Fibroblast of skin of back (primary cell): ENCODE measurements at regions not wholly inside any gene's neighbourhood (a gene's known extent, or its start where the extent isn't known, plus 50 kb on each side); places are given as distances from the start of the nearest gene placed in this dataset.

Experiments
- DNase-seq: peaks from one replicate; pipeline ENCODE4 v3.0.0-alpha.2; 2013

- no peak for DNase-seq
Observed at GRCh38 chr5:129821477-129822131, 73.7 kb downstream of the MINAR2 start.

GRCh38 chr5:129830288-129830687, 74.0 kb upstream of the CHSY3 start:
- no peak for DNase-seq

- no peak for DNase-seq
Observed at GRCh38 chr5:129836321-129836720, 67.9 kb upstream of the CHSY3 start.

DNA sequence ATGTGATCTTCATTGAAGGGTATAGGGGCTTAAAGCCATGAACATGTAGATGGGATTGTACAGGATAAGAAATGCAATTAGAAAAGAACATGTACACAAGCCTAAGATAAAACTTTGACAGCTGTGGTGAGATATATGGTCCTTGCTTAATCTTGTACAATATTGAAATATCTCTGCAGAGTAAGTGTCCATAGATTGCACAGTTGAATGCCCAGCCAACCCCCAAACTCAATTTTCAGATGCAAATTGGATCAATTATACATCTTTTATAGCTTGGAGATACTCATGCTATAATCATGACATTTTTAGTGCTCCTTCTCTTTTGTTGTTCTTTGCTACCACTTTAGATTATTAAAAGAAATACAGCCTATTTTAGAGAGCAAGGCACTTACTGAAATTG, 59.5 kb upstream of the CHSY3 start:
- no peak for DNase-seq

DNA sequence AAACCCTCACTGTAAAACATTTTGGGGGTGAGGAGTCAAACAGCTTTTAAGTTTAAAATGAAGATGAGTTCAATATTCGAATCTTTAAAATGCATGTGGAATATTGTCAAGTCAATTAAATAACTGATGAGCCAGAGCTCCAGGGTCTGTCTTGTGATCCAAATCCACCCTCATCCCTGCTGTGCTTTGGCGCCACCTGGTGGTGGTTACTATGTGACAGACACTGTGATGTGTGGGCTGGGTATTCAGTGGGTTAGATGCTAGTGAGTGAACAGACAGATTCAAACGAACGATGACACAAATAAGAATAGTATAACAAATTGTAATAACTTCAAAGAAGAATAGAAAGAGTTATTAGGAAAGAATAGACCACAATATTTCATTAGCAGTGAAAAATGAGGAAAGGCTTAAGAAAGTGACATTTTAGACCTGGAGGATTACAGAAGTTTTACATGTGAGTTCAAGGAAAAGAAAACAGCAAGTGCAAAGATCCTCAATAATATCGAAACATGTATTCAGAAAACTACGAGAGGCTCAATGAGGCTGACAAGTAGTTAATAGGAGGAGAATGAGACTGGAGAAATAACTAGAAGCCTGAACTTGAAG, 51.4 kb upstream of the CHSY3 start:
- peak; percentile 72 for DNase-seq

- no peak for DNase-seq
Observed at GRCh38 chr5:129853588-129853987, 50.7 kb upstream of the CHSY3 start.
